IMR-90 (cell line): ENCODE measurements at regions not wholly inside any gene's neighbourhood (a gene's known extent, or its start where the extent isn't known, plus 50 kb on each side); places are given as distances from the start of the nearest gene placed in this dataset.

Experiments
- ATAC-seq: fragments of 200-7000 bp; cut with Tn5 transposase; 2 replicates; pipeline ENCODE4 v1.9.1; 2020; ENCODE audit warnings: low read depth, mild to moderate bottlenecking, moderate library complexity
- BruUV-seq: library from RNA; stranded (reverse); fragments of 400-500 nt; replicated peaks from 2 replicates; lab custom pipeline; 2021; lab: Mats Ljungman, UMichigan
- CTCF ChIA-PET: fragments of 300-600 bp; formaldehyde crosslinking; extraction: SDS; loops from one replicate; lab custom pipeline; 2021; ENCODE audit warnings: antibody characterized with exemption; lab: Yijun Ruan, JAX
- POLR2A ChIA-PET: fragments of 300-600 bp; sonication (Branson Sonifier 250); formaldehyde crosslinking; loops from one replicate; lab custom pipeline; 2022; ENCODE audit warnings: antibody characterized with exemption; ENCODE audit not compliant: unreplicated experiment; lab: Charles Lee
- DNase-seq: peaks from one replicate; pipeline ENCODE4 v3.0.0; 2013
- H2AFZ ChIP-seq: replicated peaks from 2 replicates; pipeline ENCODE3; 2013; ENCODE audit warnings: low read length, mild to moderate bottlenecking; ENCODE audit not compliant: poor library complexity
- H2AK5ac ChIP-seq: 2 replicates; pipeline ENCODE4 v1.6.1; 2013; ENCODE audit warnings: low read depth, low read length, inconsistent platforms
- H2AK9ac ChIP-seq: replicated peaks from 2 replicates; pipeline ENCODE3; 2013; ENCODE audit warnings: mild to moderate bottlenecking, low read depth, low read length, moderate library complexity; ENCODE audit not compliant: poor library complexity
- H2BK120ac ChIP-seq: 2 replicates; pipeline ENCODE4 v1.6.1; 2013; ENCODE audit warnings: low read depth, low read length, inconsistent platforms
- H2BK15ac ChIP-seq: 3 replicates; pipeline ENCODE4 v1.6.1; 2013; ENCODE audit warnings: low read depth, low read length, inconsistent platforms
- H2BK20ac ChIP-seq: 2 replicates; pipeline ENCODE4 v1.6.1; 2013; ENCODE audit warnings: low read depth, mild to moderate bottlenecking, inconsistent platforms, low read length, moderate library complexity
- H2BK5ac ChIP-seq: 2 replicates; pipeline ENCODE4 v1.6.1; 2013; ENCODE audit warnings: mild to moderate bottlenecking, low read depth, low read length, inconsistent platforms; ENCODE audit not compliant: poor library complexity, severe bottlenecking
- H3K14ac ChIP-seq: replicated peaks from 2 replicates; pipeline ENCODE4 v1.6.1; 2013; ENCODE audit warnings: low read depth, low read length, inconsistent platforms
- H3K18ac ChIP-seq: 2 replicates; pipeline ENCODE4 v1.6.1; 2013; ENCODE audit warnings: low read depth, low read length, control low read depth
- H3K23ac ChIP-seq: 2 replicates; pipeline ENCODE4 v1.6.1; 2013; ENCODE audit warnings: low read depth, low read length, inconsistent platforms
- H3K27ac ChIP-seq: 2 replicates; pipeline ENCODE4 v1.5.1; 2013; ENCODE audit warnings: mild to moderate bottlenecking, control low read depth, low read length; ENCODE audit not compliant: insufficient read depth
- H3K27me3 ChIP-seq: 2 replicates; pipeline ENCODE4 v1.6.1; 2013; ENCODE audit warnings: low read length; ENCODE audit not compliant: control insufficient read depth, insufficient read depth
- H3K36me3 ChIP-seq: 2 replicates; pipeline ENCODE4 v1.6.1; 2013; ENCODE audit warnings: low read length, mixed read lengths; ENCODE audit not compliant: control insufficient read depth, insufficient read depth
- H3K4ac ChIP-seq: 2 replicates; pipeline ENCODE4 v1.6.1; 2013; ENCODE audit warnings: low read depth, low read length, inconsistent platforms
- H3K4me1 ChIP-seq: 2 replicates; pipeline ENCODE4 v1.6.1; 2013; ENCODE audit warnings: low read length, mixed read lengths; ENCODE audit not compliant: control insufficient read depth, insufficient read depth
- H3K4me2 ChIP-seq: 2 replicates; pipeline ENCODE4 v1.6.1; 2013; ENCODE audit warnings: low read depth, mild to moderate bottlenecking, control low read depth, low read length, moderate library complexity
- H3K4me3 ChIP-seq: 2 replicates; pipeline ENCODE4 v1.5.1; 2013; ENCODE audit warnings: low read depth, mild to moderate bottlenecking, control low read depth, low read length, moderate library complexity; ENCODE audit not compliant: insufficient read depth
- H3K56ac ChIP-seq: 2 replicates; pipeline ENCODE4 v1.6.1; 2013; ENCODE audit warnings: low read length, inconsistent platforms; ENCODE audit not compliant: insufficient read depth; ENCODE audit errors: extremely low read depth
- H3K79me1 ChIP-seq, 2 experiments: 2 replicates each; pipeline ENCODE4 v1.6.1; 2013; ENCODE audit warnings: low read length in 2 of 2, inconsistent platforms in 1 of 2, low read depth in 1 of 2
- H3K9ac ChIP-seq: 2 replicates; pipeline ENCODE4 v1.6.1; 2013; ENCODE audit warnings: low read depth, low read length, control low read depth
- H3K9me1 ChIP-seq: 2 replicates; pipeline ENCODE4 v1.6.1; 2013; ENCODE audit warnings: low read length, inconsistent platforms; ENCODE audit not compliant: insufficient read depth
- H3K9me3 ChIP-seq: 2 replicates; pipeline ENCODE4 v1.6.1; 2013; ENCODE audit warnings: low read length; ENCODE audit not compliant: control insufficient read depth, insufficient read depth
- H4K20me1 ChIP-seq: 2 replicates; pipeline ENCODE4 v1.6.1; 2013; ENCODE audit warnings: low read length, inconsistent platforms; ENCODE audit not compliant: insufficient read depth
- H4K5ac ChIP-seq: 2 replicates; pipeline ENCODE4 v1.6.1; 2013; ENCODE audit warnings: mild to moderate bottlenecking, low read depth, low read length, control low read depth
- H4K8ac ChIP-seq, 2 experiments: 2 replicates each; pipeline ENCODE4 v1.6.1; 2013; ENCODE audit warnings: low read depth in 2 of 2, low read length in 2 of 2, control low read depth in 1 of 2, inconsistent platforms in 1 of 2
- H4K91ac ChIP-seq: 2 replicates; pipeline ENCODE4 v1.6.1; 2013; ENCODE audit warnings: low read depth, low read length, inconsistent platforms; ENCODE audit not compliant: insufficient read depth
- BHLHE40 ChIP-seq: fragments of 150-350 bp; IDR thresholded peaks from 2 replicates; pipeline ENCODE4 v1.6.1; 2016; ENCODE audit warnings: mild to moderate bottlenecking, low read depth, low read length
- CEBPB ChIP-seq: IDR thresholded peaks from 2 replicates; pipeline ENCODE4 v1.6.1; 2012; ENCODE audit warnings: low read depth, low read length, improper control_type of control experiment
- CHD1 ChIP-seq: IDR thresholded peaks from 2 replicates; pipeline ENCODE4 v1.6.1; 2012; ENCODE audit warnings: low read depth, low read length, improper control_type of control experiment
- FOS ChIP-seq: fragments of 150-350 bp; IDR thresholded peaks from 2 replicates; pipeline ENCODE4 v1.6.1; 2016; ENCODE audit warnings: low read depth, low read length
- MAFK ChIP-seq: IDR thresholded peaks from 2 replicates; pipeline ENCODE4 v1.6.1; 2012; ENCODE audit warnings: low read depth, low read length, improper control_type of control experiment
- MAZ ChIP-seq: IDR thresholded peaks from 2 replicates; pipeline ENCODE4 v1.6.1; 2012; ENCODE audit warnings: low read depth, mild to moderate bottlenecking, low read length, improper control_type of control experiment, moderate library complexity, borderline replicate concordance
- MXI1 ChIP-seq: IDR thresholded peaks from 2 replicates; pipeline ENCODE4 v1.6.1; 2012; ENCODE audit warnings: low read depth, mild to moderate bottlenecking, low read length, moderate library complexity, borderline replicate concordance
- NFE2L2 ChIP-seq: fragments of 150-350 bp; IDR thresholded peaks from 2 replicates; pipeline ENCODE4 v1.6.1; 2016; ENCODE audit warnings: low read depth, mild to moderate bottlenecking, low read length
- POLR2A ChIP-seq: IDR thresholded peaks from 2 replicates; pipeline ENCODE4 v1.6.1; 2012; ENCODE audit warnings: mild to moderate bottlenecking, low read depth, low read length
- RAD21 ChIP-seq: IDR thresholded peaks from 2 replicates; pipeline ENCODE4 v1.6.1; 2012; ENCODE audit warnings: low read length, improper control_type of control experiment
- RCOR1 ChIP-seq: IDR thresholded peaks from 2 replicates; pipeline ENCODE4 v1.6.1; 2012; ENCODE audit warnings: mild to moderate bottlenecking, low read length, improper control_type of control experiment; ENCODE audit not compliant: insufficient replicate concordance
- RFX5 ChIP-seq: IDR thresholded peaks from 2 replicates; pipeline ENCODE4 v1.8.0; 2012; ENCODE audit warnings: low read depth, mild to moderate bottlenecking, low read length, moderate library complexity
- SMC3 ChIP-seq: fragments of 150-350 bp; IDR thresholded peaks from 2 replicates; pipeline ENCODE4 v1.6.1; 2016; ENCODE audit warnings: low read depth, mild to moderate bottlenecking, antibody characterized with exemption, low read length, moderate library complexity
- WGBS, 2 experiments: methylation state at CpG; one replicate each; pipeline versions ENCODE4 v1.1.5 to v1.1.7; 2013; ENCODE audit warnings: missing lambda C conversion rate in 2 of 2; ENCODE audit not compliant: insufficient read length in 1 of 2; ENCODE audit errors: extremely low coverage in 2 of 2; 5-methylcytosine and 5-hydroxymethylcytosine counted together
- dilution Hi-C: fragments of 300-500 bp; cut with HindIII; formaldehyde crosslinking; loops from one replicate; pipeline ENCODE4 v1.14.3; 2018; ENCODE audit warnings: low sequenced_read_pairs; ENCODE audit not compliant: unreplicated experiment
- in situ Hi-C: fragments of 300-500 bp; cut with MboI; formaldehyde crosslinking; loops from 3 replicates; pipeline ENCODE4 v1.14.3; 2019; ENCODE audit warnings: low sequenced_read_pairs, inconsistent platforms, mixed read lengths
- intact Hi-C: fragments of 100-400 bp; cut with micrococcal nuclease; formaldehyde crosslinking; loops from 2 replicates; pipeline ENCODE4 v1.10.0; 2022
- TF ChIP-seq, protein P1 (sequence below): fragments of 150-350 bp; IDR thresholded peaks from 2 replicates; pipeline ENCODE4 v1.6.1; 2016; ENCODE audit warnings: low read depth, mild to moderate bottlenecking, low read length, moderate library complexity, borderline replicate concordance
- TF ChIP-seq, protein P2 (sequence below): conservative IDR thresholded peaks from 2 replicates; pipeline ENCODE4 v1.5.1; 2012; ENCODE audit warnings: mild to moderate bottlenecking, low read depth, low read length, improper control_type of control experiment
- TF ChIP-seq, protein P3 (sequence below): fragments of 150-350 bp; IDR thresholded peaks from 2 replicates; pipeline ENCODE4 v1.6.1; 2017; ENCODE audit warnings: mild to moderate bottlenecking, antibody characterized with exemption, low read length, low read depth

DNA sequence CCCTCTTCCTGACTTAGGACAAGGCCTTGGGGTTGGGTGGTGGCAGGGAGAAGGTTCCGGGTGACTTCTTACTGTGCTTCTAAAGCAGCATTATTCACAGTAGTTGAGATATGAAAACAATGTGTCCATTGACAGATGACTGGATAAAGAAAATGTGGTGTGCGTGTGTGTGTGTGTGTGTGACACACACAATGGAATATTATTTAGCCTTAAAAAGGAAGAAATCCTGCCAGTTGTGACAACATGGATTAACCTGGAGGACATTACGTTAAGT, 128.1 kb upstream of the RASGRP1 start:
- BruUV-seq = no TSS peak
- Histone ChIP-seq H2BK120ac (no peak overlapping the region), H2BK15ac (no peak overlapping the region), H2AK5ac (no peak overlapping the region), H3K14ac (no peak overlapping the region), H3K27ac (no peak overlapping the region), H2AK9ac (no peak overlapping the region), H3K56ac (no peak overlapping the region), H2BK5ac (no peak overlapping the region), H3K27me3 (no peaks in the 10 kb centered on the region), H2BK20ac (no peak overlapping the region), H3K18ac (no peak overlapping the region), H3K23ac (no peak overlapping the region), H4K20me1 (no peaks in the 10 kb centered on the region), H3K79me1 (no peaks in the 10 kb centered on the region), H4K5ac (no peak overlapping the region), H3K4me1 (peaks cover 4% of the 10 kb centered on the region; the same call in 1 of the 2 replicates), H3K9me3 (no peaks in the 10 kb centered on the region), H3K4me3 (no peak overlapping the region), H3K9ac (no peak overlapping the region), H4K91ac (no peak overlapping the region), H3K4me2 (no peak overlapping the region), H3K36me3 (no peaks in the 10 kb centered on the region), H2AFZ (no peak overlapping the region), H4K8ac (no peak overlapping the region), H3K4ac (no peak overlapping the region), H3K9me1 (no peaks in the 10 kb centered on the region; the same call in 1 of the 2 replicates)
- TF ChIP-seq, protein P1, sequence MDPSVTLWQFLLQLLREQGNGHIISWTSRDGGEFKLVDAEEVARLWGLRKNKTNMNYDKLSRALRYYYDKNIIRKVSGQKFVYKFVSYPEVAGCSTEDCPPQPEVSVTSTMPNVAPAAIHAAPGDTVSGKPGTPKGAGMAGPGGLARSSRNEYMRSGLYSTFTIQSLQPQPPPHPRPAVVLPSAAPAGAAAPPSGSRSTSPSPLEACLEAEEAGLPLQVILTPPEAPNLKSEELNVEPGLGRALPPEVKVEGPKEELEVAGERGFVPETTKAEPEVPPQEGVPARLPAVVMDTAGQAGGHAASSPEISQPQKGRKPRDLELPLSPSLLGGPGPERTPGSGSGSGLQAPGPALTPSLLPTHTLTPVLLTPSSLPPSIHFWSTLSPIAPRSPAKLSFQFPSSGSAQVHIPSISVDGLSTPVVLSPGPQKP = no peak
- TF ChIP-seq CHD1 (no peak), RFX5 (no peak), RCOR1 (no peak), MAZ (no peak), BHLHE40 (no peak), NFE2L2 (no peak), MXI1 (no peak), POLR2A (no peak), RAD21 (no peak), SMC3 (no peak), MAFK (no peak), CEBPB (no peak), FOS (no peak)
- TF ChIP-seq, protein P2, sequence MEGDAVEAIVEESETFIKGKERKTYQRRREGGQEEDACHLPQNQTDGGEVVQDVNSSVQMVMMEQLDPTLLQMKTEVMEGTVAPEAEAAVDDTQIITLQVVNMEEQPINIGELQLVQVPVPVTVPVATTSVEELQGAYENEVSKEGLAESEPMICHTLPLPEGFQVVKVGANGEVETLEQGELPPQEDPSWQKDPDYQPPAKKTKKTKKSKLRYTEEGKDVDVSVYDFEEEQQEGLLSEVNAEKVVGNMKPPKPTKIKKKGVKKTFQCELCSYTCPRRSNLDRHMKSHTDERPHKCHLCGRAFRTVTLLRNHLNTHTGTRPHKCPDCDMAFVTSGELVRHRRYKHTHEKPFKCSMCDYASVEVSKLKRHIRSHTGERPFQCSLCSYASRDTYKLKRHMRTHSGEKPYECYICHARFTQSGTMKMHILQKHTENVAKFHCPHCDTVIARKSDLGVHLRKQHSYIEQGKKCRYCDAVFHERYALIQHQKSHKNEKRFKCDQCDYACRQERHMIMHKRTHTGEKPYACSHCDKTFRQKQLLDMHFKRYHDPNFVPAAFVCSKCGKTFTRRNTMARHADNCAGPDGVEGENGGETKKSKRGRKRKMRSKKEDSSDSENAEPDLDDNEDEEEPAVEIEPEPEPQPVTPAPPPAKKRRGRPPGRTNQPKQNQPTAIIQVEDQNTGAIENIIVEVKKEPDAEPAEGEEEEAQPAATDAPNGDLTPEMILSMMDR = no peak
- TF ChIP-seq, protein P3, sequence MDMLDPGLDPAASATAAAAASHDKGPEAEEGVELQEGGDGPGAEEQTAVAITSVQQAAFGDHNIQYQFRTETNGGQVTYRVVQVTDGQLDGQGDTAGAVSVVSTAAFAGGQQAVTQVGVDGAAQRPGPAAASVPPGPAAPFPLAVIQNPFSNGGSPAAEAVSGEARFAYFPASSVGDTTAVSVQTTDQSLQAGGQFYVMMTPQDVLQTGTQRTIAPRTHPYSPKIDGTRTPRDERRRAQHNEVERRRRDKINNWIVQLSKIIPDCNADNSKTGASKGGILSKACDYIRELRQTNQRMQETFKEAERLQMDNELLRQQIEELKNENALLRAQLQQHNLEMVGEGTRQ = no peak
- dilution Hi-C loops = no loop called here
- no peak for ATAC-seq
- POLR2A ChIA-PET = interaction anchor here (0.6 kb wide), 1 partner anchor 72 kb away, joined by 5 read pairs; no protein-coding TSS in a partner anchor
- WGBS, 2 experiments = no CpG with 5 or more reads among the region's 3 CpGs
- in situ Hi-C loops = loop anchor here (10.0 to 25.0 kb wide), 2 partner anchors 255 to 698 kb away; no protein-coding TSS in a partner anchor
- no peak for DNase-seq
- intact Hi-C loops = loop anchor here (5.0 kb wide), 1 partner anchor 695 kb away; no protein-coding TSS in a partner anchor
- CTCF ChIA-PET = interaction anchor here (0.6 to 0.7 kb wide), 2 partner anchors 8 to 40 kb away, joined by 4 to 7 read pairs; no protein-coding TSS in a partner anchor
